GM21390 (cell line): ENCODE measurements at regions not wholly inside any gene's neighbourhood (a gene's known extent, or its start where the extent isn't known, plus 50 kb on each side); places are given as distances from the start of the nearest gene placed in this dataset.
A peak's percentile ranks its signal among the peaks of the same experiment; 100 is the strongest.

Experiments used
- ATAC-seq: cut with Tn5 transposase; IDR thresholded peaks from one replicate; pipeline ENCODE4 v1.9.1; 2021; ENCODE audit not compliant: unreplicated experiment

DNA sequence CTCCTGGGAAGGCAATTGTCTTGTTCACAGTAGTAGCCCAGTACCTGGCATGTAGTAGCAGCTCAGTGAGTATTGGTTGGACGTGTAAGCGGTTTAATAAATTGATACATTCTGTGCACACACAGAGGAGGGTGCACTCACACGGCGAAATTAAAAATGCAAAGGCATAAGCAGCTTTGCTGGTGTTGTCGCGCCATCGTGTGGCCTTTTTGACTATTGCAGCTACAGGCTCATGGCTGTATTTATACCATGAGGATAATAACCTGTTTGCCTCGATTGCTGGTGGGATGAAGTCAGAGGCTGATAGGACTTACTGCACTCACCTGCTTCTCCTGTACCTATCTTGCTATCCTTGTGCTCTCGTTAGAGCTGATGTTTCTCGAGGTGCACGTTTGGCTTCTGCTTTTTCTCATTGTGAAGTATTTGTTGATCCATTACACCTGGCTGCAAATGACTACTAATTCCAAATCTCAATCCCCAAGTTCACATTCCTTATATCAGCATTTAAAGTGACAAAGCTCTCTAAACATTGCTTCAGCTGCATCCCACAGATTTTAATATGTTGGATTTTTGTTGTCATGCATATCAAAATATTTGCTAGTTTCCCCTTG lies 61.5 kb downstream of the TBXT start:
- ATAC-seq, result peak; percentile 83

DNA sequence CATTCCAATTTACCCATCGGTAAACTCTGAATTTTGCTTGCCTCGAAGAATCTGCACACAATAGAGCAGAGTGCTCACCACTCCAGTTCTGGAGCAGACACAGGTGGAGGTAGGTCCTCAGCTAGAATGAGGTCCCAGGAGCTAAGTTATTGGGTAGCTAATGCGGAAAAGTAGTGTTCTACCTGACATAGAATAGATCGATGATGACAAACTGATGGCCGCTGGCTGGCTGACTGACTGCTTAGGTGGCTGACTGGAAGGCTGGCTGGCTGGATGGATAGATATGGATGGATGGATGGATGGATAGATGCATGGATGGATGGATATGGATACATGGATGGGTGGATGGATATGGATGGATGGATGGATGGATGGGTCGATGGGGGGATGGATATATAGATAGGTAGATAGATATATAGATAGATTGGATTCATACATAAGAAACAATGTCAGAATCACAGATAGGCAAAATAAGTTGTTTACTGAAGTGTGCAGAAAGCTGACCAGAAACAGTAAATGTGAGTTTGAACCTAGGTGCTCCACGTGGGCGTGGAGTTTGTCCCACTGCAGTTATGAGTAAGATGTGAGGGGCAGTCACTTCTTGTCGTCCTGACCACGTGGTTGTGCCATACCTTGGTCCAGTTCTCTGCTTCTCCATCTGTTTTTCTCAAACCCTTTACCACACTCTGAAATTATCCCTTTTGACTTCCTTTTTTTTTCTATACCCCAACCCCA lies 62.1 kb downstream of the TBXT start:
- peak; percentile 24 for ATAC-seq

DNA sequence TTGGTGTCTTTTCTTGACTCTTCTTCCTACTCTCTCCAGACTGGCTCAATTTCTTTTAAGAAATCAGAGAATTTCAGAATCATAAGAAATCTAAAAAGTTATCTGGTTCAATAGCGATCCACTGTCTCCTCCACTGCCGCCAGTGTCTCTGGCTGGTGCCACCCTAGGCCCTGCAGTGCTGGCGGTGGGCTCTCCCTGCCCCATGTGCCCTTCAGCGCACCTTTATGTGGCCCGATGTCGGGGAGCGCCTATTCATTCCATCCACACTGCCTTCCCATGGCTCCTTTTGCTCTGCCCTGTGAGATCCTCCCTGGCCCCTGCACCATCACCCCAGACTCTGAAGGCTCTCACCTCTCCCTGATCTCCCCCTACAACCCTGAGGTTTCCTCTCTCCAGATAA lies 62.8 kb downstream of the TBXT start:
- ATAC-seq, result no peak

DNA sequence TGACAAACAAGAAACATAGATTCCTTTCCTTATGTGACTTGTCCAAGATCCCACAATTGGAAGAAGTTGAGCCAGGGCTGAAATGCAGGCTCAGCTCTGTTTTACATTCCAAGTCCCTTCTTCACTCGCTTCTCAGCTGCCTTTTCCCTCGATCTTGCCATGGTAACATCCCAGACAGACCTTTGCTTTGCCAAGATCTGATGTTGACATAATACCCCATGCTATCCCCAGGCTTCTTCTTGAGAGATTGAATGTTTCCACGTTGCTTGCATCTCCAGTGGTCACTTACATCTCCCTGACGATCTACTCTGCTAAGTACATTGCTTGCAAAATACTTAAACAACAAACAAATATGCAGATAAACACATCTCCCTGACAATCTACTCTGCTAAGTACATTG lies 63.5 kb downstream of the TBXT start:
- no peak for ATAC-seq

DNA sequence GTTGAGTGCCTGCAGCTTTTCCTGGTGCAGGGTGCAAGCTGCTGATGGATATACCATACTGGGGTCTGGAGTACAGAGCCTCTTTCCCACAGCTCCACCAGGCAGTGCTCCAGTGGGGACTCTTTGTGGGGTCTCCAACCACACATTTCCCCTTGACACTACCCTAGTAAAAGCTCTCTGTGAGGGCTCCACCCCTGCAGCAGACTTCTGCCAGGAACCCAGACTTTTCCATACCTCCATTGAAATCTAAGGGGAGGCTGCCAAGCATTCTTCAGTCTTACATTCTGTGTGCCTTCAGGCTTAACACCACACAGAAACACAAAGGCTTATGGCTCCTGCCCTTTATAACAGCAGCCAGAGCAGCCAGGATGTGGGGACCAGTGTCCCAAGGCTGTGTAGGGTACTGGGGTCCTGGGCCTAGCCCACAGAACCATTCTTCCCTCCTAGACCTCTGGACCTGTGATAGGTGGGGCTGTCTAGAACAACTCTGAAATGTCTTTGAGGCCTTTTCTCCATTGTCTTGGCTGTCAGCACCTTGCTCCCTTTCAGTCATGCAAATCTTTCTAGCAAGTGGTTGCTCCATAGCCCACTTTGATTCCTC lies 65.7 kb downstream of the TBXT start:
- ATAC-seq, result no peak

DNA sequence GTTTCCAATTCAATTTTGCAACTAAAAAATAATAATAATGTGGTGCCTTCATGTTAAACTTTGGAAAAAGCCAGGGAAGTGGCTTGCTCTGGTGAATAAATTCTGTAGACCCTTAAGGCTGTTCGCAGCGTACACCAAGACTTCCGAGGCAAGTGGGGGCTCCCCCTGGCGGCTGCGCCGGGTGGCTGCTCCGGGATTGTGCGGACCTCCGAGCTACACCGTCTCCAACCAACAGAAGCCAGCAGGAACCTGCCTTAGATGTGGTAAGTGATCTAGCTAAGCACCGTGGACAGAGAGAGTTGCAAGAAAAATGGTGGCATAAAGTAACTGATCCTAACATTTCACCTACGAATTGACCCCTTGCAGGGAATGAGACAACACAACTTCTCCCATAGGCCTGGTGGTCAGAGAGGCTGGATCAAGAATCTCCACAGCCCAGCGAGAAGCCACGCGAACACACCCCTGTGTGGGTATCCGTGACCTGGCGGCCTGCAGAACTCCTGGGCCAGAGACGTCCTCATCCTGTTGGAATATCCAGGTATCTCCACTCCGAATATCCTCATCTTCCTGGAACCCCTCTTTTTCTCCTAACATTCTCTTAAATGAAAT lies 69.6 kb downstream of the TBXT start:
- ATAC-seq, result peak; percentile 95

DNA sequence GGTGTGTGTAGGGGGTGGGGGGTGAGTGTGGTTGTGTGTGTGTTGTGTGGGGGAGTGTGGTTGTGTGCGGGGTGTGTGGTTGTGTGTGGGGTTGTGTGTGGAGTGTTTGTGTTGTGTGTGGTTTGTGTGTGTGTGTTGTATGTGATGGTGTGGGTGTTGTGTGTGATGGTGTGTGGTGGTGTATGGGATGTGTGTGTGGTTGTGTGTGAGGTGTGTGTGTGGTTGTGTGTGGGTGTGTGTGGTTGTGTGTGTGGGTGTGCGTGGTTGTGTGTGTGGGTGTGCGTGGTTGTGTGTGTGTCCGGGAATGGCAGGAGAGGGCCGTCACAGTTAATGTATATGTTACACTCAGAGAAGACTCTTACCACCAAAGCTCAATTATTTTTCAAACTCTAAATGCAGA lies 79.8 kb downstream of the TBXT start:
- no peak for ATAC-seq

DNA sequence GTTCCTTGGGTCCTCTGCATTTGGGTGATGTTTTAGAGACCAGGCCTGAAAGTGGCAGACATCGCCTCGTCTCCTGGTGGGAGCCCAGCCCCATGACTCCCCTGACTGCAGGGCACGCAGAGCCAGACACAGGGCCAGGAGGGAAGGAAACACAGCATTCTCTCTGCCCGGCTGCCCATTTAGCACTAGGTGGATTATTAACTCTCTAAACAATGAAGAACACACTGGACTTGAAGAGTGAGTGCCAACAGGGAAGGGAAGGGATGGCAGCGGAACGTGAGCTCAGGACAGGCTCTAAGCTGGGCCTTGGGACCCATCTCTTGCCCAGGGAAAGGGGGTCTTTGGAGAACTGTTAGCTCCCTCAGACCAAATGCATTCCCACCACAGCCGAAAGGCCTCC lies 80.4 kb downstream of the TBXT start:
- no peak for ATAC-seq

DNA sequence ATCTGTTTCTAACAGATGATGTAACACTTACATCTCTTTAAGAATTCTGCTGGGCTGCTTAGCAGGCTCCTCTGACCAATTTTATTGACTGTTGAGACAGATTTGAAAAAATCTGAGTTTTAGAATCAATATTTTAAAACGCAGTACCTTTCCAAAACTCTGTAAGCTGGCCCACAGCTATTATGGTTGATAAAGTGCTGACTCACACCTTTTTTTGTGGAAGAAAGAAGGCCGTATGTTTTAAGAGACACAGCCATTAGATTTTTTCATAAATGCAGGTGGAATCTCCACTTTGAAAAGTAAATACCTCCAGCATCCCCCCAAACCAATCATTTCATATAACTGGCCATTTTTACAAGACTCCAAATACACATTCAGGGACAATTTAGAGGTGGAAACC lies 82.2 kb downstream of the TBXT start:
- no peak for ATAC-seq

DNA sequence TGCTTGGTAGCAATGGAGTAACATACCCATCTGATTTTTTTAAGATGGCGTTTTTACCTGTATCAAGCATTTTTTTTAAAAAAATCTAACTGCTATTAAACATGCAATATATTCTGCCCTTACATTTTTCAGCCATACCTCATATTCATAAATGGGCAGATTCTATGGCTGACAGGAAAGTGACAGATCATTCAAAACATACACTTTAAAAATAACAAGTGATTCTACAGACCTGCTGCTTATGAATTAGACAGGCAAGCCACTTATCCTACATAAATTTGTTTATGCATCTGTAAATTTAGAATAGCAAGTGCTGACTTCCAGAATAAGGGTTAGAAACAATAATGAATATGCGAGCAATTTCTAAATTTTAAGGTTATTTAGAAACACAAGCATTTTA lies 82.7 kb downstream of the TBXT start:
- no peak for ATAC-seq

DNA sequence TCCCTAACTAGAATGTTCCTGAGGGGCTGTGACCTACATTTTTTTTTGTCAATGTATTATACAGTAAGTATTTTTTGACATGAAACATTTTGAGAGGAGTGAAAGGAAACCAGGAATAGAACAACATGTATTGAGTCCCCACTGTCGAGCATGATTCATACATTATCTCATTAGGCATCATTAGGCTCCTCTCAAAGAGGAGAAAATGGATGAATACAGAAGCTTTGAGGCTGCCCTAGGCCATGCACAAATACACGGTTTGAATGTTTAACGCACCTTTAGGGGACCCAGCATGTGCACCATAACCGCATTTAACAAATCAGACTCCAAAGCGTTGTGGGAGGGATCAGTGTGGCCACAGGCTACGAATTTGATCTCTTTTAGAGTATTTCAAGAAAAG lies 87.8 kb downstream of the TBXT start:
- no peak for ATAC-seq

DNA sequence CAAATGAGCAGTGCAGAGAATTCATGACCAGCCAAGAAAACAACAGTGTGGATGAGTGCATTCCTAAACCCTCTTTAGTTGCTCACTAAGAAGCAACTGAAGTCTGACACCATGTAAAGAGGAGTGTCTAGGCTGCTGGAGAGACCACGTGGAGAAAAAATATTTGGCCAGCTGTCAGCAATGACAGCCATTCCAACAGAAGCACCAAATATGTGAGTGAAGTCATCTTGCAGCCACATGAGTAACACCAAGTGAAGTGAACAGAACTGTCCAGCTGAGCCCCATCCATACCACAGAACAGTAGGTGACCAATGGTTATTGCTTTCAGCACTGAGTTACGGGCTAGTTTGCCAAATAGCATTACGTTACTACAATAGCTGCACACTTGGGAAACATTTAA lies 89.4 kb downstream of the TBXT start:
- ATAC-seq, result no peak

DNA sequence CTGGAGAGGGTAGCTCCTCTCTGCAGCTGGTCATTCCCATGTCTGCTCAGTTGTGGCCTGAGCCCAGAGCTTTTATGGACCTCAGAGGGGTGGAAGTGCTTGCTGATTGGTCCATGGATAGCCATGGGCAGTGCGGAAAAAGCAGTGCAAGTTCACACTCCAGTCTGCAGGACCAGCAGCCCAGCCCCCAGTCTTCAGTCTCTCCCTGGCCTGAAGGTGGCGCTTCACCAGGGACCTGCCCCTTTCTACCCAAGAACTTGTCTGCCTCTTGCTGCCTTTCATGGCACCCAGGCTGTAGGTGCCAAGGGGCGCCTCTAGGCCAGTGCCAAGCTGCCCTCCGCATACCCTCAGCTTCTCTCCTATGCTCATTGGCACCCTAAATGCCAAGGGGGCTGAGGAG lies 91.0 kb downstream of the TBXT start:
- ATAC-seq, result no peak

DNA sequence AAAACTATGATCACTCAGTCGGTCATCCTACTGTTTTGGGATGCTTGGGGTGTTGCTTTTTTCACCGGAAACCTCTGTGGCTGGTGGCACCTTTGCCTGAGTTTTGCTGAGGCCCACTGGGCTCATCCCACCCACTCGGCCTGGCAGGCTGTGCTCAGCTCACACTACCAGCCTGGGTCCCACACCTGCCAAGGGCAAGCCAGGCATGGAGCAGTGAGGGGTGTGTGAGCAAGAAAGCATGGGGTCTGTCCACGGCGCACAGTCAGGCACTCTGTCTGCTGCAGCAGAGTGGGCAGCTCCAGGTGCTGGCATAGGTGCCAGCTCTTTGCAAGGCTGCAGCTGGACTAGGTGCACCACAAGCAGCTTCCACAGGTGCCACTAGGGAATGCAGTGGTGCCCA lies 91.7 kb downstream of the TBXT start:
- no peak for ATAC-seq

DNA sequence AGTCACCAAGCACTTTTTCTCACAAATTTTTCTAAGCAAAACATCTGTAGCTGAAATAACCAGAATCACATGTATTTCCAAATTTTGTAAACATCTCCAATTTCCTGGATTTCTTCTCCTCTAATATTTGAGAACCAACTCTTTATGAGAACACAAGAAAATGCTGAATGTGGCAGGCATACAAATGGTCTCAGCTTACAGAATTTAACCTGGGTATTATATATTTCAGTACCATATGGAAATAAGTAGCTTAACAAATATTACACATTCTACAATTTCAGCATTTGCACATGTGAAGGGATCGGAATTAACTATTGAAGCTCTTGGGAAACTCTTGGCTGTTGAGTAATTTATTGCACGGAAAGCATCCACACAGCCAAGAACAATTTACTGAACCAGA lies 92.5 kb downstream of the TBXT start:
- ATAC-seq, result no peak

DNA sequence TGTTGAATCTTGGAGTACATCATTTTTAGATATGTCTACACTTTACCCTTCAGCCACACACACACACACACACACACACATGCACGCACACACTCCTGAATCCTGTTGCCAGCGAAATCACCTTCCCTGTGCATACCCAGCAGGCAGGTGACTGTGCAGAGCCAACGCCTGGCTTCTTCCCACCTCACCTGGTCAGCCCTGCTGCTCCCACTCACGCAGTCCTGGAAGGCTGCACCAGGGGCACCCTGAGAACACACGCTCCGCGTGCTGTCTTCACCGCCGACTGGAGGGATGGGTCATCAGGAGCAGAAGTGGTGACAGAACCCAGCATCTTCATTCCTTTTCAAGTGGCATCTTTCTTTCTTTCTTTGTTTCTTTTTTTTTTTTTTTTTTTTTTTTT lies 94.6 kb downstream of the TBXT start:
- ATAC-seq, result no peak

DNA sequence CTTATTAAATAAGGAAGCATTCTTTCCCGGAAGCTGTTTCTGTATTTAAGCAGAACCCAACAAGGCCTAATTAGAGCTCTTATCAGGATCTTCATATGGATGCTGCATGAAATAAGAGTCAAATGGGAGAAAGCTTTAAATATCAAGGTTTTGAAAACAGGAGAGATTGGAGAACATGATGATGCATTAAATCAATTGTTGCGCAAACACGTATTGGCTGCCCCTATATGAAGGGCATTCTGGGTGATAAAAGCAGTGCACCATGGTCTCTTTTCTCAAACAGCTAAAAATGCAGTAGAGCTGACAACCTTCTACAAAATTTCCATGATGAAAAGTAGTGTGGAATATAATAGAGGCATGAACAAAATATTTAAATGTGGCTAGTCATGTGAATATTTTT lies 98.9 kb downstream of the TBXT start:
- ATAC-seq, result no peak

DNA sequence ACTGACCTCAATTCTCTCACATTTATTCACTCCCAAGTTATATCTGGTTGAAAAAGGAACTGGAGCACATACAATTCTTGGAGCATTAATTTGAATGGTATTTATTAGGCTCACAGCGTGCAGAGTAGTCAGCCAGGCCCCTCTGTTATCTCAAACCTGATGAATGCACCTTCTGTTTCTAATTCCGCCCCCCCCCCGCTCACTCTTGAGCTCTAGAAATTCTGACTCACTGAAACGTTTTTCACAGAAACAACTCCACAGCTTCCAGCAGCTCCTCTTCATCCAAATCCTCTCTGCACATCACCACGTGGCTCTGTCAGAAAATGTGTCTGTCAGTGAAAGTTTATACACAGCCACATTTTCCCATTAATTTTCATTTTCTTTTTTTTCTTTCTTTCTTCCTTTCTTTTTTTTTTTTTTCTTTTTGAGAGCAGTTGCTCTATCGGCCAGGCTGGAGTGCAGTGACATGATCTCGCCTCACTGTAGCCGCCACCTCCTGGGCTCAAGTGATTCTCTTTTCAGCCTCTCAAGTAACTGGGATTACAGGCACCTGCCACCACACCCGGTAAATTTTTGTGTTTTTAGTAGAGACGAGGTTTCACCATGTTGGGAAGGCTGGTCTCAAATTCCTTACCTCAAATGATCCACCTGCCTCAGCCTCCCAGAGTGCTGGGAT lies 109.4 kb downstream of the TBXT start:
- no peak for ATAC-seq

DNA sequence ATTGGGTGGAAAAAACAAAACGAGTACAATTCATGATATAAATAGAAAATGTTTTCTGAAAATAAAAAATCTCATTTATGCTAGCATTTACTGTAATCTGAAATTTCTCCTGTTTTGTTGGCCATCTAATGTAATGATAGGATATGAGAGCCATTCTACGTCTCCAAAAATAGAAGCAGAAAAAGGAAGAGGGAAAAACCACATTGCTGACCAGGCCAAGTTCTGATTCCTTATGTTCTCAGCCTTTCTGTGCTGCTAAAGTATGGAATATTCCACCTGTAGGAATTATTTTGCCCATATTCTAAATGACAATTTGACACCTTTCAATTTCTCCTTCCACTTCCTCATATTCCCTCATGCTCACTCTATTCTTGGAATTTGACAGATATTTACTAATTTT lies 110.2 kb downstream of the TBXT start:
- ATAC-seq, result no peak

DNA sequence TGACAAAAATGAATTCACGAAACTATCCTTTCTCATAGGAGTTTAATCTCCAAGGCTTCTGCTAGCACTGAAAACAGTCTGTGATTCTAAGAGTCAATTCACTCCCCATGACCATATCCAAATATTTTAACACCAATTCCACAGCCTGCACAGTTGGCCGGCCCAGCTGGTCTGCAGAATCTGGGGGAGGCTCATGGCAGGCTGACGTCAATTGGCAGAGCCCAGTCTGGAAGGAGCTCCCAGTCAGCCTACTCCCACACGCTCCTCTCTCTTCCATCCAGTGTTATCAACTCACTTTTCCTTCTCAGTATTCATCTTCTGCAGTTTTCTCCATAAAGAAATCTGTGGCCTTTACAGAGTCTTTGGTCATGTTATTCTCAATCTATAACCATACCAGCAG lies 111.0 kb downstream of the TBXT start:
- no peak for ATAC-seq

DNA sequence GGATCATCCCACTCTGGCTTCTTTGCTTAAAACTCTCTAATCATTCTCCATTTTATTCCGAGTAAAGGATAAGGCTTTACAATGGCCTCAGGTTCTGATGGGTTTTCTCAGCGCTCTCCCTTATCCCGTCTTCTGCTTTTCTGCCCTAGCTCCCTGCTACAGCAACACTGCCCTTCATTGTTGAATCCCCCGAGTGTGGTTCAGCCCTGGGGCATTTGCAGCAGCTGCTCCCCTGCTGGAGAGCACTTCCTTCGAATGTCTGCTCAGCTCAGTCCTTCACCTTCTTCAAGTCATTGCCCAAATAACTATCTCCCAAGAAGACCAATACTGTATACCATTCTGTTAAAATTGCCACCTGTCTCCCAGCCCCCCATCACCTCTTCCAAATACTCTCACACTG lies 111.8 kb downstream of the TBXT start:
- ATAC-seq, result no peak

DNA sequence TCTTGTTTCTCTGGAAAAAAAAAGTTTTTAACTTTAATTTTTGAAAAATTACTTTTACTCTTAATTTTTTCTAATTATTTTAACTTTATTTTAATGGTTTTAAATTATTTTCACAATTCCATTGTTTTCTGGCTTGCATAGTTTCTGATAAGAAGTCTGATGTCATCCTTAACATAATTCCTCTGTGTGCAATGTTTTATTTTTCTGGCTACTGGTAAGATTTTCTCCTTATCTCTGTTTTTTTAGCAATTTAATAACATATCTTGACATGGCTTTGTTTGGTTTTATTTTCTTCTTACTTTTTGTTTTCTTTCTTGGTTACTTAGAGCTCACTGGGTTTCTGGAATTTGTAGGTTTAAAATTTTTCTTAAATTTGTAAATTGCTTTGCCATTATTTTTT lies 114.8 kb downstream of the TBXT start:
- no peak for ATAC-seq
